Naive thymus-derived CD8-positive, alpha-beta T cell (primary cell): ENCODE measurements at regions not wholly inside any gene's neighbourhood (a gene's known extent, or its start where the extent isn't known, plus 50 kb on each side); places are given as distances from the start of the nearest gene placed in this dataset.
"Not testable (repeated sequence)": the region's sequence is repeated elsewhere in the genome, so short reads cannot be mapped to it uniquely, and the experiment has no call there.

Experiments used
- ATAC-seq, 2 donors: fragments of 150-1000 bp; cut with Tn5 transposase in 1 of 2; sonication (Bioruptor Pico), chemical (Tn5 transposase) in 1 of 2; 1 replicate in 1 of 2; 2 replicates in 1 of 2; pipeline ENCODE4 v1.10.0; 2021; ENCODE audit warnings: mild to moderate bottlenecking in 2 of 2, moderate library complexity in 2 of 2
- POLR2A ChIA-PET: fragments of 350-600 bp; sonication (Branson Sonifier 250); formaldehyde crosslinking; loops from one replicate; lab custom pipeline; 2021; ENCODE audit warnings: antibody characterized with exemption; lab: Charles Lee
- DNase-seq, 10 donors: peaks; one replicate each; pipeline versions ENCODE4 v3.0.0 to v3.0.0-alpha.2; 2020 to 2022
- H3K27ac Mint-ChIP-seq, 10 donors: one replicate each; pipeline ENCODE4 v1.8.0; 2020 to 2022; ENCODE audit warnings: mild to moderate bottlenecking in 10 of 10, mixed read lengths in 10 of 10, moderate library complexity in 4 of 10, inconsistent platforms in 1 of 10
- H3K27me3 Mint-ChIP-seq, 5 donors: one replicate each; pipeline ENCODE4 v1.8.0; 2021 to 2022; ENCODE audit warnings: mixed read lengths in 5 of 5
- H3K36me3 Mint-ChIP-seq, 3 donors: one replicate each; pipeline ENCODE4 v1.8.0; 2020 to 2022; ENCODE audit warnings: mixed read lengths in 3 of 3, mild to moderate bottlenecking in 2 of 3, inconsistent platforms in 1 of 3
- H3K4me1 Mint-ChIP-seq, 4 donors: one replicate each; pipeline ENCODE4 v1.8.0; 2021 to 2022; ENCODE audit warnings: mixed read lengths in 4 of 4
- H3K4me3 Mint-ChIP-seq, 10 donors: one replicate each; pipeline ENCODE4 v1.8.0; 2020 to 2022; ENCODE audit warnings: mild to moderate bottlenecking in 10 of 10, mixed read lengths in 10 of 10, moderate library complexity in 6 of 10, inconsistent platforms in 1 of 10
- H3K9me3 Mint-ChIP-seq, 9 donors: one replicate each; pipeline ENCODE4 v1.8.0; 2020 to 2022; ENCODE audit warnings: mixed read lengths in 9 of 9, mild to moderate bottlenecking in 3 of 9, inconsistent platforms in 1 of 9, moderate library complexity in 1 of 9

DNA sequence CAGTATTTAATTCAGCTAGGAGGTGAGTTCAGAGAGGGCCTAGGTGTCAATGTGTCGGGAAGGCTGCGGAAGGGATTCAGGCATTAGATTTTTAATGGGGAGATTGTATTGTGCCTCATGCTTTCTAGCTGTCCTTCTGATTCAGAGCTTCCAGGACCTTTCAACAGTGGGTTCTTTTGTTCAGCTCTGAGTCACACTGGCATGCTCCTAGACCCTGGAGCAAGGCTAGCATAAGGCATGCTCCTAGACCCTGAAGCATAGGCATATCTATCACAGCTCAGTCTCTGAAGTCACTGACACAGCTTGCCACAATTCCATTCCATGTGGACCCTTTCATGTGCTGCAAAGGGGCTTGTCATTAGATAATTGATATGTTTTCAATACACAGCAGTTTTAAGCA is 396.9 kb downstream of the RAB38 start:
- Mint-ChIP-seq H3K4me3 (no peak overlapping the region), H3K27me3 (peaks cover 0 to 8% (median 0%) of the 10 kb centered on the region in 5 donors), H3K27ac (no peak overlapping the region), H3K9me3 (peaks cover 0 to 11% (median 8%) of the 10 kb centered on the region in 9 donors), H3K4me1 (no peaks in the 10 kb centered on the region), H3K36me3 (no peaks in the 10 kb centered on the region)
- ATAC-seq, result no peak
- DNase-seq, result no peak
- POLR2A ChIA-PET, result no interaction called here

DNA sequence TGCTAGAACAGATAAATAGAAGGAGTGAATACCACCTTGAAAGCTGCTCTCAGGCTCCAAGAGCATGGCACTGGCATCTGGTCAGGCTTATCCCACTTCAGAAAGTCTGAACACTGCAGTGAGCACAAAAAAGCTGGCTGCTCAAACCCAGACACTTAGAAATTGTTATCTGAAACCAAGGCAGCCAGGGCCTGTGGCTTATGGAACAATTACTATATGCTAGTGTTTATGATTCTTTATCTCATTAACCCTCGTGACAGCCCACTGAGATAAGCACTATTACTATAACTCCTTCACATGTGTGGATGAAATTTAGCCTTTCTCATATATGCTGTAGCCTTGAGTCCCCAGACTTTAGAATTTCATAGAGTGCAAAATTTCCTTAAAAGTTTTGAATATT is 400.2 kb downstream of the RAB38 start:
- H3K4me1 Mint-ChIP-seq, result no peaks in the 10 kb centered on the region
- H3K36me3 Mint-ChIP-seq, result no peaks in the 10 kb centered on the region
- DNase-seq (no peak), ATAC-seq (no peak)
- H3K9me3 Mint-ChIP-seq, result peaks cover 0 to 8% (median 0%) of the 10 kb centered on the region in 9 donors
- H3K4me3 Mint-ChIP-seq, result no peak overlapping the region
- no peak overlapping the region for H3K27ac Mint-ChIP-seq
- POLR2A ChIA-PET, result no interaction called here
- peaks cover 0 to 8% (median 0%) of the 10 kb centered on the region in 5 donors for H3K27me3 Mint-ChIP-seq

DNA sequence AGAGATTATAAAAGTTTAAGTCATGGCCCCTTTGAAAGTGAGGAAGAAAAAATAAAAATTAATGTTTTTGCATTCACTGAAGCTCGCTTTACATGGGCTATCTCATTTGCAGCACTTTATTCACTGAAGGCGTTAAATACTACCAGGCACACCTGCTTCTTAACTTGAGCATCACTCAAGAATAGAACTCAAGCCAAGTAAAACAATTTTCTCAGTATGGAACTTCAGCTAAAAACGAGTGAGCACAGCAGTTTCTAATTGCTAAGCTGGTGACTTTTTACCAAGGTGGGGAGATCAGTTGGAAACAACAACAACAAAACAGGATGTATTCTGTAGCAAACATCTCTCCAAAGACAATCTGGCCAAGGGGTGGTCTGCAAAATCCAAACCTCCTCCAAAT is 405.6 kb downstream of the RAB38 start:
- ATAC-seq, result no peak
- Mint-ChIP-seq H3K4me3 (no peak overlapping the region), H3K9me3 (peaks cover 0 to 10% (median 0%) of the 10 kb centered on the region in 9 donors), H3K27me3 (peaks cover 0 to 6% (median 3%) of the 10 kb centered on the region in 5 donors), H3K4me1 (no peaks in the 10 kb centered on the region), H3K36me3 (no peaks in the 10 kb centered on the region), H3K27ac (no peak overlapping the region)
- POLR2A ChIA-PET, result no interaction called here
- DNase-seq, result no peak

DNA sequence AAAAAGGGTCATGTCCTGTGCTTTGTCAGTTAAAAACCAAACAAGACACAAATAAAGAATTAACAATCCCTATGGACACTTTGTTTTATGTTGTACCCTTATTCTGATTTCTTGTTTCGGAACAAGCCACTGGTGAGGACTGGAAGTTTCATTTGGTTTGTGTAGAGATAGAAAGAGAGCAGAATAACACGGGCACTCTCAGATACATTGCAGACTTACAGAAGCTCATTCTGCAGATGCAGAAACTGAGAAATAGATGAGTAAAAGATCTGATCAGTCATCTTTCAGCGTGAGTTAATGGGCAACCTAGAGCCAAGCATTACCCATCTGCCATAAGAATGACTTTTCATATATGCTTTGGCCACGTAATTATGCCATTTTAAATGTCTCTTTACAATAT is 407.6 kb downstream of the RAB38 start:
- ATAC-seq, result no peak
- DNase-seq, result no peak
- H3K9me3 Mint-ChIP-seq, result peaks cover 0 to 15% (median 3%) of the 10 kb centered on the region in 9 donors
- POLR2A ChIA-PET, result no interaction called here
- no peaks in the 10 kb centered on the region for H3K36me3 Mint-ChIP-seq
- peaks cover 0 to 3% (median 3%) of the 10 kb centered on the region in 5 donors for H3K27me3 Mint-ChIP-seq
- no peak overlapping the region for H3K27ac Mint-ChIP-seq
- H3K4me1 Mint-ChIP-seq, result no peaks in the 10 kb centered on the region
- H3K4me3 Mint-ChIP-seq, result no peak overlapping the region

DNA sequence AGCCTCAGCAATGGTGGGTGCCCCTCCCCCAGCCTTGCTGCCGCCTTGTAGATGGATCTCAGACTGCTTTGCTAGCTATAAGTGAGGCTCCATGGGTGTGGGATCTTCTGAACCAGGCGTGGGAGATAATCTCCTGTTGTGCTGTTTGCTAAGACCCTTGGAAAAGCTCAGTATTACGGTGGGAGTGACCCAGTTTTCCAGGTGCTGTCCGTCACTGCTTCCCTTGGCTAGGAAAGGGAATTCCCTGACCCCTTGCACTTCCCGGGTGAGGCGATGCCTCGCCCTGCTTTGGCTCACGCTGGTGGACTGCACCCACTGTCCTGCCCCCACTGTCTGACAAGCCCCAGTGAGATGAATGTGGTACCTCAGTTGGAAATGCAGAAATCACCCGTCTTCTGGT is 411.2 kb downstream of the RAB38 start:
- H3K27ac Mint-ChIP-seq, POLR2A ChIA-PET, H3K4me3 Mint-ChIP-seq, H3K27me3 Mint-ChIP-seq, DNase-seq, H3K36me3 Mint-ChIP-seq, ATAC-seq, H3K4me1 Mint-ChIP-seq: not testable (repeated sequence)
- peaks cover 0 to 35% (median 6%) of the 10 kb centered on the region in 9 donors for H3K9me3 Mint-ChIP-seq

DNA sequence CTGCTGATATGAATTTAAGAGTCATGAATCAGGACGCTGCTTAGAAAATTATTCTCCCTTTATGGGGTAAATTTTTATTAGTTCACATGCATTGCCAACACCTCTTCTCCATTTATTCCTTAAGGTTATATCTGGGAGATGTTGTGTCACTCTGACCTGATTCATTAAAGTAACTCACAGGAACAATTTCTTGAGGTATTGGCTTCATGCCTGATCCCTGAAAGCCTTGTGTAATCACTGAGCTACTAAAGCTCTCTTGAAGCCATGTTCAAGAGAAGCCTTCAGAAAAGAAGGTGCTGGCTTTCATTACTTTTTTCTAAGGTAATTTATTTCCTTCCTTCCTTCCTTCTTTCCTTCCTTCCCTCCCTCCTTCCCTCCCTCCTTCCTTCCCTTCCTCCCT is 420.6 kb downstream of the RAB38 start:
- H3K9me3 Mint-ChIP-seq, result peaks cover 0 to 5% (median 0%) of the 10 kb centered on the region in 9 donors
- H3K27ac Mint-ChIP-seq, result no peak overlapping the region
- ATAC-seq (no peak), DNase-seq (no peak)
- H3K4me3 Mint-ChIP-seq, result no peak overlapping the region
- H3K27me3 Mint-ChIP-seq, result no peaks in the 10 kb centered on the region
- H3K36me3 Mint-ChIP-seq, result no peaks in the 10 kb centered on the region
- no peaks in the 10 kb centered on the region for H3K4me1 Mint-ChIP-seq
- POLR2A ChIA-PET, result no interaction called here

DNA sequence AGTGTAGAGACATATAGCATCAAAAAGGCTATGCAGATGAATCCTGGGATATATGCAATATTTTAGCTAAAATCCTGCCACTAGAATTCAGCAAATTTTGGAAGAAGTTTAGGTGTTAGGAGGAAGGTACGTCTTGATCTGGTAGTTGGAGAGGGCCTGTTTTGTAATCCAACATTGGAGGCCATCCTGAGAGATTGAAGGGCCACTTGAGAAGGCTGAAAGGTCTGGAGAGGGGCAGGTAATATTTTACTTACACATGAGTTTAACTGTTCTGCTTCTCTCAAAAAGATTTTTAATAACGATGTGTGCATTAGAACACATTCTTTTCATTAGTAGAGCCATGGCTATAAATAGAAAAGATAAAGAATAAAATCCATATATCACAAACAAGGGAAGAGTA is 422.1 kb downstream of the RAB38 start:
- peaks cover 0 to 5% (median 0%) of the 10 kb centered on the region in 9 donors for H3K9me3 Mint-ChIP-seq
- POLR2A ChIA-PET, result no interaction called here
- no peaks in the 10 kb centered on the region for H3K36me3 Mint-ChIP-seq
- H3K4me3 Mint-ChIP-seq, result no peak overlapping the region
- H3K27me3 Mint-ChIP-seq, result no peaks in the 10 kb centered on the region
- ATAC-seq (no peak), DNase-seq (no peak)
- no peak overlapping the region for H3K27ac Mint-ChIP-seq
- no peaks in the 10 kb centered on the region for H3K4me1 Mint-ChIP-seq

DNA sequence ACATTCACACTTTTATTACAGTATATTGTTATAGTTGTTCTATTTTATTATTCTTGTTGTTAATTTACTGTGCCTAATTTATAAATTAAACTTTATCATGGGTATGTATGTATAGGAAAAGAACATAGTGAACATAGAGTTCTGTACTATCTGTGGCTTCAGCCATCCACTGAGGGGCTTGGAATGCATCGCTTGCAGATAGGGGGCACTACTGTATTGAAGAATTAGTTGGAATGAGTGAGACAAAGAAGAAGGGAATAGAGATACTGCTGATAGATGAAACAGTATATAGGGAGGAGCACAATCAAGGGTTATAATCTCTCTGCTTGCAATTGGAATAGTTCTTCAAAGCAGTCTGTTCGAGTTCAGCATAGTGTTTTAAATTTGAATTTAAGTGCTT is 432.2 kb downstream of the RAB38 start:
- no peaks in the 10 kb centered on the region for H3K36me3 Mint-ChIP-seq
- H3K9me3 Mint-ChIP-seq, result peaks cover 0 to under 1% (median 0%) of the 10 kb centered on the region in 9 donors
- POLR2A ChIA-PET, result no interaction called here
- DNase-seq (no peak), ATAC-seq (no peak)
- H3K4me3 Mint-ChIP-seq, result no peak overlapping the region
- H3K27ac Mint-ChIP-seq, result no peak overlapping the region
- no peaks in the 10 kb centered on the region for H3K4me1 Mint-ChIP-seq
- peaks cover 0 to 5% (median 0%) of the 10 kb centered on the region in 5 donors for H3K27me3 Mint-ChIP-seq

DNA sequence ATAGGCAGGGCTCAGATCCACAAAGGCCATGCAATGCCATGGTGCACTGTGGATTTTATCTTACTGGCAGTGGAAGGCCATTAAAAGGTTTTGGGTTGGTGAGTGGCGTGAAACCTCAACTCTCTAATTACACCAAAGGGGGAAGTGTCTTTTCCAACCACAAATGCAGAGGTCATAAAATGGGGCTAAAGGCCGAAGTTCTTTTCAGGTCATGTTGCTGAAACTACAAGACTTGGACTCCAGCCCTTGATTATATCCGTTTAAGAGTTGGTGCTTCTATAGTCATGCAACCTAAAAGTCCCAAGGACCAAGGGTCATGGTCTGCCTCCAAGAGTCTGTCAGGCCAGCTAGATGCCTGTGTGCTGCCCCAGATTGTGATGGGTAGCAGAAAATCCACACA is 434.3 kb downstream of the RAB38 start:
- no peak for DNase-seq
- H3K36me3 Mint-ChIP-seq, result no peaks in the 10 kb centered on the region
- no peak overlapping the region for H3K27ac Mint-ChIP-seq
- H3K9me3 Mint-ChIP-seq, result peaks cover 0 to 2% (median 0%) of the 10 kb centered on the region in 9 donors
- POLR2A ChIA-PET, result no interaction called here
- H3K27me3 Mint-ChIP-seq, result peaks cover 0 to 5% (median 0%) of the 10 kb centered on the region in 5 donors
- no peak overlapping the region for H3K4me3 Mint-ChIP-seq
- no peaks in the 10 kb centered on the region for H3K4me1 Mint-ChIP-seq
- ATAC-seq, result no peak

DNA sequence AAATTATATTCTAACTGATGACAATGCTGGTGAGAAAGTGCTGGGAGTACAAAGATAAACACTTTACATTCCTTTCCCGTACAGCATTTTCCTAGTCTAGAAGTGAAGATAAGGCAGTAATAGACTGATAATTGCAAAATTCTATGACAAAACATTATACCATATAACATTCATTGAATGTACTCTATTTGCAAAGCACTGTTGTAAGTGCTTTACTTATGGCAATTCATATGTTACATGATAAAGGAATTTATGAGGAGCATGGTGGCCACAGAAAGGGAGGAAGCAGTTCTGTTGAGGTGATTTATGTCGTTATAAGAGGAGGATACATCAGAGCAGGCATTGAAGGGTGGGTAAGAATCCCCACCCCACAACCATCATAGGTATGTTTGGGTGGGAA is 434.8 kb downstream of the RAB38 start:
- Mint-ChIP-seq H3K36me3 (no peaks in the 10 kb centered on the region), H3K9me3 (peaks cover 0 to 2% (median 0%) of the 10 kb centered on the region in 9 donors), H3K4me1 (no peaks in the 10 kb centered on the region), H3K27me3 (peaks cover 0 to 5% (median 0%) of the 10 kb centered on the region in 5 donors), H3K27ac (no peak overlapping the region), H3K4me3 (no peak overlapping the region)
- DNase-seq, result no peak
- POLR2A ChIA-PET, result no interaction called here
- ATAC-seq, result no peak

DNA sequence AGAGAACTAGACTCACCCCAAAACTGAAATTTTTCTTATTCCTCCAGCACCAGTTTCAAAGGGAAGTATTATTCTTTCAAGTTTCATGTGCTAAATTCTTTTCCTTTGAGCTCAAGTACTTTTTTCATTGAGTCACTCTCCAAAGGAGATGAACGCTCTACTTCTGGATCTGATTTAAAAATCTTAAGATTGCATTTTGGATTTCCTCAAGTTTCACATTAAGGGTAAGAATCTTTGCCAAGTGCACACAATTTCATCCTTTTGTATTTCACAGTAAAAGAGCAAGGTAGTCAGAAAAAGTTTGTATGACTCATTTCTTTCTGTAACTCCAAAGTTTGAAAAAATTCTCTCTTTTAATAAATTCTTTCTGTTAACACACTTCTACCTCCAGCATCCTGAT is 435.5 kb downstream of the RAB38 start:
- POLR2A ChIA-PET, result no interaction called here
- Mint-ChIP-seq H3K4me1 (no peaks in the 10 kb centered on the region), H3K27ac (no peak overlapping the region), H3K36me3 (no peaks in the 10 kb centered on the region), H3K4me3 (no peak overlapping the region), H3K27me3 (peaks cover 0 to 5% (median 0%) of the 10 kb centered on the region in 5 donors), H3K9me3 (peaks cover 0 to 2% (median 0%) of the 10 kb centered on the region in 9 donors)
- no peak for DNase-seq
- no peak for ATAC-seq

DNA sequence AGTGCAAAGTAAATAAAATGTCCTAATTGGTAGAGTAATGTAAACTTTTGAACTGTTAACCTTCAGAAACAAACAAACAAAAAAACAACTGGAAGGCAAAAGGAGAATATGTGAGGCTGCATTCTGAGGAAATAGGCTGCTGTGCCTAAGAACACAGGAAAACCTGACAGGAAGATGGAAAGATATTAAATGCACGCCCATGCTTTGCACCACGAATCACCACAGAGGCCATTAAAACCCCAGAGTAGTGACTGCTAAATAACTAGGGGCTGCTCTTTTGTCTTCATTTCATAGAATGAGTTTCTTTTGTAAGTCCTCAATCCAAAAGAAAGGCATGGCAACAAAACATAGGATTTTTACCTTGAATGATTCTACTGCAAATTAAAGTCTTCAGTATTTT is 436.0 kb downstream of the RAB38 start:
- ATAC-seq (no peak), DNase-seq (no peak)
- Mint-ChIP-seq H3K4me1 (no peaks in the 10 kb centered on the region), H3K27ac (no peak overlapping the region), H3K9me3 (peaks cover 0 to 2% (median 0%) of the 10 kb centered on the region in 9 donors), H3K27me3 (peaks cover 0 to 5% (median 0%) of the 10 kb centered on the region in 5 donors), H3K36me3 (no peaks in the 10 kb centered on the region), H3K4me3 (no peak overlapping the region)
- POLR2A ChIA-PET, result no interaction called here

DNA sequence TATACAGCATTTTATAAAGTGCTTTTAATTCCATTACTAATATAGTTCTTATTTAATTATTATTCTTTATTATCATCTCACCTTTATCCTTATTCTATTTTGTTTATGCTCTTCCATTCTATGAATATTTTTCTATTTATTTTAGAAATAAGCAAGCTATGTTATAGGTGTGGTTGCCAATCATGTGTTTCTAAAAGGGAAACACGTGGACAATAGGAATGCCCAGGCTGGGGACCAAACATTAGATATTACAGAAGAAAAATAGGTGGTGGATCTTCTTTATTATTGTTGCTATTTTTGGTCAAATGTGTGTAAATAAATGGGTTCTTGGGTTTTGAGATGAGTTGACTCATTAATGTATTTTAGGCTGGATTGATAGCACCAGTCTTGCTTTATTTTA is 438.3 kb downstream of the RAB38 start:
- peaks cover 0 to 5% (median 0%) of the 10 kb centered on the region in 5 donors for H3K27me3 Mint-ChIP-seq
- ATAC-seq, result no peak
- POLR2A ChIA-PET, result no interaction called here
- no peak for DNase-seq
- no peak overlapping the region for H3K27ac Mint-ChIP-seq
- H3K4me3 Mint-ChIP-seq, result no peak overlapping the region
- H3K4me1 Mint-ChIP-seq, result no peaks in the 10 kb centered on the region
- H3K36me3 Mint-ChIP-seq, result no peaks in the 10 kb centered on the region
- peaks cover 0 to 4% (median 2%) of the 10 kb centered on the region in 9 donors for H3K9me3 Mint-ChIP-seq

DNA sequence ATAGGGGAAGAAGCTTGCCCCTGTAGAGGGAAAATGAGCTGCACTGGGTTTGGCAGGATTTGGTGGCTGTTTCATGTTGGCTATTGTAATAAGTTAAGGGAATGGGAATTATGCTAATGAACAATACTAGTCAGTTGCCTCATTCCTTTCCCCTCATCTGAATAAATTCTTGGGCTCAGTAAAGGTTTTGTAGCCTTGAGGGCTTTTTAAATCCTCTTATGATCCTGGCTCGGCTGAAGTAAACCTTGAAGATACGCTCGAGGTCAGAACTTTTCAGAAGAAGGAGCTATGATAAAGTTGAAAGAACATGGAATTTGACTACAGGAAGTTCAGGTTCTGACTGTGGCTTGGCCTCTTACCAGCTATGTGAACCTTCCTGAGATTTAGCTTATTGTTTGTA is 448.7 kb downstream of the RAB38 start:
- H3K9me3 Mint-ChIP-seq, result peaks cover 0 to 14% (median 3%) of the 10 kb centered on the region in 9 donors
- no peaks in the 10 kb centered on the region for H3K27me3 Mint-ChIP-seq
- DNase-seq (no peak), ATAC-seq (no peak)
- H3K4me1 Mint-ChIP-seq, result no peaks in the 10 kb centered on the region
- H3K4me3 Mint-ChIP-seq, result no peak overlapping the region
- no peaks in the 10 kb centered on the region for H3K36me3 Mint-ChIP-seq
- H3K27ac Mint-ChIP-seq, result no peak overlapping the region
- POLR2A ChIA-PET, result no interaction called here
